ENCODE measurements at regions not wholly inside any gene's neighbourhood (a gene's known extent, or its start where the extent isn't known, plus 50 kb on each side); places are given as distances from the start of the nearest gene placed in this dataset.
A peak's percentile ranks its signal among the peaks of the same experiment; 100 is the strongest.

- no peak overlapping the region for H3K4me3 ChIP-seq (ENCODE audit: control insufficient read depth, low read depth, low read length)
- TF ChIP-seq CTCF (IDR thresholded peaks at IDR 0.05; ENCODE audit: control insufficient read depth, insufficient read depth, low read depth, low read length, missing control alignments), result no peak
- DNase-seq (ENCODE audit: low read depth), result peak; percentile 70
Measured at GRCh38 chr4:119729835-119730670, 101.4 kb upstream of the PDE5A start.

- no peak for TF ChIP-seq CTCF (IDR thresholded peaks at IDR 0.05; ENCODE audit: control insufficient read depth, insufficient read depth, low read depth, low read length, missing control alignments)
- DNase-seq (ENCODE audit: low read depth), result no peak
- no peak overlapping the region for H3K4me3 ChIP-seq (ENCODE audit: control insufficient read depth, low read depth, low read length)
Measured at GRCh38 chr4:119728692-119729593, 100.3 kb upstream of the PDE5A start.

- no peak for TF ChIP-seq CTCF (IDR thresholded peaks at IDR 0.05; ENCODE audit: control insufficient read depth, insufficient read depth, low read depth, low read length, missing control alignments)
Measured at GRCh38 chr4:119728185-119728584, 99.6 kb upstream of the PDE5A start.

GRCh38 chr4:119726505-119726904, 97.9 kb upstream of the PDE5A start:
- no peak for TF ChIP-seq CTCF (IDR thresholded peaks at IDR 0.05; ENCODE audit: control insufficient read depth, insufficient read depth, low read depth, low read length, missing control alignments)
- no peak for DNase-seq (ENCODE audit: low read depth)
- H3K4me3 ChIP-seq (ENCODE audit: control insufficient read depth, low read depth, low read length), result no peak overlapping the region

More at GRCh38 chr4:119728185-119728584, 99.6 kb upstream of the PDE5A start:
- H3K4me3 ChIP-seq (ENCODE audit: control insufficient read depth, low read depth, low read length), result no peak overlapping the region
- no peak for DNase-seq (ENCODE audit: low read depth)

- H3K4me3 ChIP-seq (ENCODE audit: control insufficient read depth, low read depth, low read length), result no peak overlapping the region
- no peak for DNase-seq (ENCODE audit: low read depth)
- no peak for TF ChIP-seq CTCF (IDR thresholded peaks at IDR 0.05; ENCODE audit: control insufficient read depth, insufficient read depth, low read depth, low read length, missing control alignments)
Measured at GRCh38 chr4:119725688-119726330, 97.2 kb upstream of the PDE5A start.

- no peak for TF ChIP-seq CTCF (IDR thresholded peaks at IDR 0.05; ENCODE audit: control insufficient read depth, insufficient read depth, low read depth, low read length, missing control alignments)
Measured at GRCh38 chr4:119725011-119725410, 96.4 kb upstream of the PDE5A start.

More at GRCh38 chr4:119725011-119725410, 96.4 kb upstream of the PDE5A start:
- no peak for DNase-seq (ENCODE audit: low read depth)
- H3K4me3 ChIP-seq (ENCODE audit: control insufficient read depth, low read depth, low read length), result no peak overlapping the region
